Breast epithelium (tissue), 3 donors: ENCODE measurements at regions not wholly inside any gene's neighbourhood (a gene's known extent, or its start where the extent isn't known, plus 50 kb on each side); places are given as distances from the start of the nearest gene placed in this dataset.

Experiments
- POLR2AphosphoS5 ChIP-seq, 3 donors: sonication (generic); formaldehyde crosslinking; IDR thresholded peaks; one replicate each; pipeline ENCODE4 v1.6.1; 2017; ENCODE audit warnings: antibody characterized with exemption in 3 of 3
- TF ChIP-seq, protein P1 (sequence below), 3 donors: fragments of 450-650 bp; IDR thresholded peaks; one replicate each; pipeline ENCODE4 v1.5.1; 2016 to 2017; ENCODE audit warnings: antibody characterized with exemption in 3 of 3, mild to moderate bottlenecking in 3 of 3, moderate library complexity in 3 of 3

DNA sequence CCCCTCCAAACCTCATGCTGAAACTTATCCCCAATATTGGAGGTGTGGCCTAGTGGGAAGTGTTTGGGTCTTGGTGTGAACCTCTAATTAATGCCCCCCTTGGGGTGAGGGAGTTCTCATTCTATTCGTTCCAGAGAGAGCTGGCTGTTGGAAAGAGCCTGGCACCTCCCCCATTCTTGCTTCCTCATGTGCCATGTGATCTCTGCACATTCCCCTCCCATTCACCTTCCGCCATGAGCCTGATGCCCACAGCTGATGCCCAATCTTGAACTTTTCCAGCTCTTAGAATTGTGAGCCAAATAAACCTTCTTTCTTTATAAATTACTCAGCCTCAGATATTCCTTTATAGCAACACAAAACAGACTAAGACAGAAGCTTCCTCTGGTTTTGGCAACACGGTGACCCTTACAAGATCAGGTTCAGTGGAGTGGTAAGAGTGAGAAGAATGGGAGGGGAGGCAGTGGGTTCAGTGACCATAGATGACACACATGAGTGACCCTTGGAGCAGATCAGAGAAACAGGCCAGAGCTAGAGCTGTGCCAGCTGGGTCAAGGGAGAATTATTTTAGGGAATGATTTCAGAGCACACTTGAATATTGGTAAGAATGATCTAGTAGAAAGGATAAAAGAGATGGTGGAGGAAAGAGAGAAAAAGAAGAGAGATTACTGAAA lies 176.4 kb downstream of the LY86 start:
- TF ChIP-seq, protein P1, sequence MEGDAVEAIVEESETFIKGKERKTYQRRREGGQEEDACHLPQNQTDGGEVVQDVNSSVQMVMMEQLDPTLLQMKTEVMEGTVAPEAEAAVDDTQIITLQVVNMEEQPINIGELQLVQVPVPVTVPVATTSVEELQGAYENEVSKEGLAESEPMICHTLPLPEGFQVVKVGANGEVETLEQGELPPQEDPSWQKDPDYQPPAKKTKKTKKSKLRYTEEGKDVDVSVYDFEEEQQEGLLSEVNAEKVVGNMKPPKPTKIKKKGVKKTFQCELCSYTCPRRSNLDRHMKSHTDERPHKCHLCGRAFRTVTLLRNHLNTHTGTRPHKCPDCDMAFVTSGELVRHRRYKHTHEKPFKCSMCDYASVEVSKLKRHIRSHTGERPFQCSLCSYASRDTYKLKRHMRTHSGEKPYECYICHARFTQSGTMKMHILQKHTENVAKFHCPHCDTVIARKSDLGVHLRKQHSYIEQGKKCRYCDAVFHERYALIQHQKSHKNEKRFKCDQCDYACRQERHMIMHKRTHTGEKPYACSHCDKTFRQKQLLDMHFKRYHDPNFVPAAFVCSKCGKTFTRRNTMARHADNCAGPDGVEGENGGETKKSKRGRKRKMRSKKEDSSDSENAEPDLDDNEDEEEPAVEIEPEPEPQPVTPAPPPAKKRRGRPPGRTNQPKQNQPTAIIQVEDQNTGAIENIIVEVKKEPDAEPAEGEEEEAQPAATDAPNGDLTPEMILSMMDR (IDR thresholded peaks at IDR 0.05): no peak
- TF ChIP-seq POLR2AphosphoS5 (IDR thresholded peaks at IDR 0.05): no peak
